Skin epidermis (tissue), 12 donors: ENCODE measurements at regions not wholly inside any gene's neighbourhood (a gene's known extent, or its start where the extent isn't known, plus 50 kb on each side); places are given as distances from the start of the nearest gene placed in this dataset.

ENCODE experiments used
- H3K27ac ChIP-seq, 21 experiments: fragments of 200-600 bp; sonication (generic) in 11 of 21; one replicate each; pipeline ENCODE4 v1.5.0; 2020; ENCODE audit warnings: mild to moderate bottlenecking in 3 of 21, inconsistent platforms in 2 of 21, moderate library complexity in 2 of 21
- H3K4me3 ChIP-seq, 7 experiments: fragments of 200-600 bp; sonication (generic) in 2 of 7; one replicate each; pipeline ENCODE4 v1.5.0; 2020; ENCODE audit warnings: inconsistent platforms in 2 of 7, mild to moderate bottlenecking in 2 of 7, moderate library complexity in 1 of 7

DNA sequence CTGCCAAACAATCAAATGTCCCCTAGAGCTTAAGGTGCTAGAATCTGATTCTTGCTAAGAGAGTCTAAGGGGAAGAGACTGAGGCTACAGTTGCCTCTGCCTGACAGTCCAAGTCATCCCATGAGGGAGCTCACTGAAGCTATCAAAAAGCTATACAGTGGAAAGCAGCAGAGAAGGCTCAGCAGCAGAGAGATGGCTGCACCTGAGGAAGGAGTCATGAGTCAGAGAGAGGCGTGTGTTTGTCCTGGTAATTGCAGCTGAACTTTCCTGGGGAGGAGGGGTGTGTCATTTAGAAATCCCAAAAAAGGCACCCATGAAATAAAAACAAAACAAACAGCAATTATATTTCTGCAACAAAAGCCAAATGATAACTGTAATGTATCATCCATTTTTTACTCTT lies 305.2 kb upstream of the UBE2E3 start:
- no peak overlapping the region for H3K27ac ChIP-seq

DNA sequence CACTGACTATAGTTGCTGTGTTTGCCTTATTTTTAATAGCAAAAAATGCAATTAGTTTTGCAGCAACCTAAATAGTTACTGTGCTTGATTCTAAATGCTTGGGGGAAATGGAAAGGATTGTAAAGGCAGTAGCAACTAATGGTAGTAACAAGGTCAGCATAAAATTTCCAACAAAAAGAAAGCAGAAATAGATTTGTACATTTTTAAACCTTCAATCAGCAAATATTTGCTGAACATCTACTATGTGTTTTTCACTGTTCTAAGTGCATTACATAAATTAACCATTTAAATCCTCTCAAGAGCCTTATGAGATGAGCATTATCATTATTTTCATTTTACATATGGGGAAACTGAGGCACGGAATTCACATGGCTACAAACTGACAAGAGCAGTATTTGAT lies 308.0 kb upstream of the UBE2E3 start:
- no peak overlapping the region for H3K27ac ChIP-seq
- H3K4me3 ChIP-seq: no peak overlapping the region

More for the DNA sequence above, 305.2 kb upstream of the UBE2E3 start:
- H3K4me3 ChIP-seq: no peak overlapping the region

DNA sequence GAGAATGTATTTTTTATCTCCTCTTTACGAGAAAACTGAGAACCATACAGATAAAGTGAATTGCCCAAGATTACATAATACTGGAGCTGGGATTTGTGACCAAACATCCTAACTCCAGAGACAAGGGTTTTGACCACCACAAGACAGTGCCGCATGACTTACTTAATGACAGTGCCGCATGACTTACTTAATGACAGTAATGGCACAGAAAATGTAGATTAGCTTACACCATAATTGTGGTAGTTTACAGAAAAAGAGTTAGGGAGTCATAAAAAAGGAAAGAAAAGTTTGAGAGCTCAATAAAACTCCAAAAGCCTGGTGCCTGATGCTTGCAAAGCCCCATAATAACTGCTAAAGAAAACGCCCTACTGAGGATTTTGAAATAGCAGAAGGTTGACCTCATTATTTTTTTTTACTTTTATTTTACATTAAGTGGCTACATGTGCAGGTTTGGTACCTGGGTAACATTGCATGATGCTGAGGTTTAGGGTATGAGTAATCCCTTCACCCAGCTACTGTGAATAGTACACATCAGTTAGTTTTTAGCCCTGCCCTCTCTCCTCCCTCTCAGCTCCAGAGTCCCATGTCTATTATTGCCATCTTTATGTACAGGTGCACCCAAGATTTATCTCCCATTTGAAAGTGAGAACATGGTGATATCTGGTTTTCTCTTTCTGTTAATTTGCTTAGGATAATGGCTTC lies 310.0 kb upstream of the UBE2E3 start:
- Histone ChIP-seq H3K4me3 (no peak overlapping the region), H3K27ac (no peak overlapping the region)

- H3K4me3 ChIP-seq: no peak overlapping the region
- no peak overlapping the region for H3K27ac ChIP-seq
Measured at GRCh38 chr2:180669016-180669415, 311.4 kb upstream of the UBE2E3 start.

GRCh38 chr2:180664507-180664906 lies 315.9 kb upstream of the UBE2E3 start:
- H3K27ac ChIP-seq: no peak overlapping the region
- H3K4me3 ChIP-seq: no peak overlapping the region

GRCh38 chr2:180662941-180663471 lies 317.4 kb upstream of the UBE2E3 start:
- H3K4me3 ChIP-seq: no peak overlapping the region
- H3K27ac ChIP-seq: no peak overlapping the region

GRCh38 chr2:180662521-180662920 lies 317.9 kb upstream of the UBE2E3 start:
- no peak overlapping the region for H3K27ac ChIP-seq
- no peak overlapping the region for H3K4me3 ChIP-seq

DNA sequence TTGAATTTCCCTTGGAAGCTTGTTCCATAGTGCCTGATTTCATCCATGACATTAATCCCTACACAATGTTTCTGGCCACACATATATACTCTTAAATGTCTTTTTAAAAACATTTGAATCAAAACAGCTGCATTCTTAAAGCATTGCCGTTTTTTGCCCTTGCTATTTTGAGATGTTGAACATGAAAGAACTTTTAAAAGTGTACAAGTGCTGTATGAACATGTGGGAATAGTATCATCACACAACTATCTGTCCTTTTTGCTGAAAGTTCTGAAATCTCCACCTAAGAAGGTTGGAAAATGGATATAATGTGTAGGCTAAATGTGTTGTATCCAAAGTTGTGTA lies 318.7 kb upstream of the UBE2E3 start:
- Histone ChIP-seq H3K4me3 (no peak overlapping the region), H3K27ac (no peak overlapping the region)

- Histone ChIP-seq H3K4me3 (no peak overlapping the region), H3K27ac (no peak overlapping the region)
Measured at GRCh38 chr2:180660881-180661685, 319.3 kb upstream of the UBE2E3 start.

- Histone ChIP-seq H3K27ac (no peak overlapping the region), H3K4me3 (no peak overlapping the region)
Measured at GRCh38 chr2:180660207-180660606, 320.2 kb upstream of the UBE2E3 start.

GRCh38 chr2:180657054-180657453 lies 323.4 kb upstream of the UBE2E3 start:
- Histone ChIP-seq H3K4me3 (no peak overlapping the region), H3K27ac (no peak overlapping the region)

DNA sequence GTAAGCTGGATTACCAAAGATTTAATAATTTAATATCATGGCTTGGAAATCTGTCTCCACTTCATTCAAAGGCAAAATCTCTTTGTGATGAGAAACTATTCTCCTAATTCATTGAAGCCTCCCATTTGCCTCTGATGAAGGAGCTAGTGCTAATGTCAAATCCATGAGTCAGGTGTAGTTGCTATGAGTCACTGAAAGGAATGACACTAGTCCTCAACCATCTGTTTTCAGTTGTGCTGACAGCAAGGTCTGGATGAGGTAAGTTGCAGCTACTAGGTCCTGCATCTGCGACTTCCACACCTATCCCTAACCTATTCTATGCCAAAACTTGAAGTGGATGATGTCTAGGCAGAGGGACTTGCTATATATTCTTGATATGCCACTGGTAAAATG lies 324.0 kb upstream of the UBE2E3 start:
- no peak overlapping the region for H3K27ac ChIP-seq
- no peak overlapping the region for H3K4me3 ChIP-seq

- Histone ChIP-seq H3K4me3 (no peak overlapping the region), H3K27ac (no peak overlapping the region)
Measured at GRCh38 chr2:180655842-180656454, 324.5 kb upstream of the UBE2E3 start.

DNA sequence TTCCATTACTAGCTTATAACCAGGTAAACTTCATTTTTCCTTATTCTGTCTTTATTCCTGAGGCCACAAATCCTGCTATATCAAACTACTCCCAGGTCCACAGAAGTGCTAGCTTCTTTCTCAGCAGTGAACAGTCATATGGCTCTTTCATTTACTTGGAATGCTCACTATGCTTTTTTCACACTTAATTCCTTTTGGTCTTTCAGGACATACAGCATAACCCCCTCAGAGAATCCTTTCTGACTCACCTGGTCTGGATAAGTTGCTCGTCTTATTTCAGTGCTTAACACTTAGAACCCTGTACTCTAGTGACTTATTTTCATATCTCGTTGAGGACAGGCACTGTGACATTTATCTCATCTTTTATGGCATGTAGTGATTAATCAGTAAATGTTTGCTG lies 325.0 kb upstream of the UBE2E3 start:
- Histone ChIP-seq H3K4me3 (no peak overlapping the region), H3K27ac (no peak overlapping the region)

DNA sequence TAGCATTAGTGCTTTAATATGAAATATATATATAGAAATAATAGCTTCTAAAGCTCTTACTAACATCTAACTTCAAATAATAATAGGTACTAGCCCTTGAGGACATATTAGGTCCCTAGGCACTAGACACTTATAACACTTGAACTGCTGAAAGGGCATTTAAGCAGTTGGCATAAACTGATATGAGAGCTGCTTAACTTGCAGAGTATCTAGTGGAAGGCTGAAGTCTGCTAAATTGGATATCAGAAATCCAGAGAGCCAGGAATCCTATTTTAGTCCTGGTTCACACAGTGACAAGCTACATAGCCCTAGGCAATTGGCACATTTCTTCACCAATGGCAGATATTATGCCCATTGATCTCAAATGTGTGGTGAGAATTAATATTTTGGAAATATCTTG lies 326.9 kb upstream of the UBE2E3 start:
- no peak overlapping the region for H3K4me3 ChIP-seq

GRCh38 chr2:180652794-180653193 lies 327.6 kb upstream of the UBE2E3 start:
- Histone ChIP-seq H3K4me3 (no peak overlapping the region), H3K27ac (no peak overlapping the region)

More for the DNA sequence above, 326.9 kb upstream of the UBE2E3 start:
- no peak overlapping the region for H3K27ac ChIP-seq

DNA sequence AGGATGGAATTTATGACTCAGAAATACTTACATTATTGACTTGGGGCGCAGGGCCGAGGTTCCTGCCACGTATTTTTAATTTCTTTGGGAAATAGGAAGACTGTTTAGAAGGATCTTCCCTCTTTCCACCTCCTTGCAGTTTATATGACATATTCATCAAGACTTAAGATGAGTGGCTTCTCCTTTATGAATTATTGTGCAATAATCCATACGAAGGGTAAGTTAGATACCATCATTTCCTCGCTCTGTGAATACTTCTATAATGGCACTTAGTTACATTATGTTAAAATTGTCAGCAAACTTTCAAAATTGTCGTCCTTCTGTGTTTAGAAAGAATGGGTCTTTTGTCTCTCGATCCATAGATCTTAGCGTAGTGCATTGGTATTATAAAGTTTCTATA lies 328.8 kb upstream of the UBE2E3 start:
- no peak overlapping the region for H3K27ac ChIP-seq
- no peak overlapping the region for H3K4me3 ChIP-seq

- H3K27ac ChIP-seq: no peak overlapping the region
- H3K4me3 ChIP-seq: no peak overlapping the region
Measured at GRCh38 chr2:180647621-180648020, 332.8 kb upstream of the UBE2E3 start.

DNA sequence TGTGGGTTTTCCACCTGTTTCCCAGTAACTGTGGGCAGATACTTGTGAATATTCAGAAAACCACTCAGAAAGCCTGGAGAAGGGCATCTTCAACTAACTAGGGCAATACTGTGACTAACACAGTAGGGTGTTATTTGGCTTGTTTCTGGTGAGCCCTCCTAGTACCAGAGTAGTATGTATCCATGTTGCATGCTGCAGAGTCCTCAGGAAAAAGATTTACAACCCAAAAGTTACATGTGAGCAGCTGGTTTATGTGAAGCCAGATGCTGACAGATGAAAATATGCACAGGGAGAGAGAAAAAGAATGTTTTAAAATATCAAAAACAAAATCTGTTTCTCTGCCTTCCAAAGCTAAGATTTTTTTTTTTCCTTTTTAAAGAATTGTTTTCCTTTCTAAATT lies 333.2 kb upstream of the UBE2E3 start:
- H3K27ac ChIP-seq: no peak overlapping the region

DNA sequence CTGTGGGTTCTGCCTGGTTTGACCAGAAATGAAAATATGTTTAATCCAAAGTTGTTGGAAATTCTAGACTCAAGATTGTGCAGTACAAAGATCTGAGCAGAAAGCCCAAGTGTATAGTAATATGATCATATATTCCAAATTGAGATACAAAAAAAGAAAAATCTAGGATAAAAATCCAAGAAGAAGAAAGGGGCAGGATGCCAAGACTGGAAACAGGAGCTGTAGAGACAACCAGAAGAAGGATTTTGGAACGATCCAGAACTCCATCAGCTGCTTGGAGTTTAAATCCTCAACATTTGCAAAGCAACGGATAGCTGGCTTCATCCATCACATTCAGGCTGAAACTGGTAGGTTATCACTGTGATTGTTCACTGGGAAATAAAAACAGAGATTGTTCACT lies 333.6 kb upstream of the UBE2E3 start:
- Histone ChIP-seq H3K27ac (no peak overlapping the region), H3K4me3 (no peak overlapping the region)

More for the DNA sequence above, 333.2 kb upstream of the UBE2E3 start:
- no peak overlapping the region for H3K4me3 ChIP-seq

DNA sequence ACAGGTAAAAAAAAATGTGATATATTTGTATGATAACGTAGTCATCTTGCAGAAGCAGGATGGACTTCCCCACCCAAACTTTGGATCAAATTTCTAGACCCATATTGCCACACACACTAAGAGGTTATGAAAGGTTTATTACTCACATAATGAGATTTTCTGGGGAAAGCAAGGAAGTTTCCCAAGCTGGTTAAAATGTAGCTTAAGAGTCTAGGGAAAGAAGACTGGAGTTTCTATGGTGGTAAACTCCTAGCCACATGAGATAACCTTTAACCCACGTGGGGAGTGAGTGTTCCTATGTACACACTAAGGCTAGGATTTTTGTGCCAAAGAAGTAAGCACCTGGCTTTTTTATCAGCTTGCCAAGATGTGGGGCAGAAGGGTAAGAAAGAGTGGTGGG lies 335.7 kb upstream of the UBE2E3 start:
- no peak overlapping the region for H3K27ac ChIP-seq
- no peak overlapping the region for H3K4me3 ChIP-seq
